DMS114 treated with DMSO at 0.1 percent for 48 hours (cell line): ENCODE measurements at regions not wholly inside any gene's neighbourhood (a gene's known extent, or its start where the extent isn't known, plus 50 kb on each side); places are given as distances from the start of the nearest gene placed in this dataset.
A peak's percentile ranks its signal among the peaks of the same experiment; 100 is the strongest.

Experiments
- DNase-seq: peaks from one replicate; lab custom pipeline; 2025; ENCODE audit not compliant: unreplicated experiment; lab: John Stamatoyannopoulos, UW

GRCh38 chr15:99921101-99921500 is 187.9 kb upstream of the LYSMD4 start:
- no peak for DNase-seq

- DNase-seq = no peak
Measured at GRCh38 chr15:99918072-99918471, 184.8 kb upstream of the LYSMD4 start.

- no peak for DNase-seq
Measured at GRCh38 chr15:99917252-99917651, 184.0 kb upstream of the LYSMD4 start.

- DNase-seq = no peak
Measured at GRCh38 chr15:99916668-99917223, 183.5 kb upstream of the LYSMD4 start.

DNA sequence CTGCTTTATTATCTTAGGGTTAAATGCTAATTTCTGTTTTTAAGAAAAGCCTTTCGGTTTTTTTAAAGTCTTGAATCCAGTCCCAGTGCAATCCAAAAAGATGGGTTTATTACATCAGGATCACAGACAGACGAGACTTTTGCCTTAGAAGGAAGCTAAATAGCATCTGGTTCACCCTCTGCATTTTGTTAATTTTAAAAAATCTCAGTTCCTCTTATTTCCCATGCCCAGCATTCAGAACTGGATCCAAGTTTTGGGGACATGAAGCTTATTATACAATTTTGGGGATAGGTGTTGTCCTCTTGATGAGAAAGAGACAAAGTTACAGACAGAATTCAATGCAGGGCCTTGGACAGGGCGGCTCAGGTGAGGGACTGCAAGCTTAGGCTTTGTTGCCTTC is 181.5 kb upstream of the LYSMD4 start:
- no peak for DNase-seq

- no peak for DNase-seq
Measured at GRCh38 chr15:99911816-99912215, 178.6 kb upstream of the LYSMD4 start.

DNA sequence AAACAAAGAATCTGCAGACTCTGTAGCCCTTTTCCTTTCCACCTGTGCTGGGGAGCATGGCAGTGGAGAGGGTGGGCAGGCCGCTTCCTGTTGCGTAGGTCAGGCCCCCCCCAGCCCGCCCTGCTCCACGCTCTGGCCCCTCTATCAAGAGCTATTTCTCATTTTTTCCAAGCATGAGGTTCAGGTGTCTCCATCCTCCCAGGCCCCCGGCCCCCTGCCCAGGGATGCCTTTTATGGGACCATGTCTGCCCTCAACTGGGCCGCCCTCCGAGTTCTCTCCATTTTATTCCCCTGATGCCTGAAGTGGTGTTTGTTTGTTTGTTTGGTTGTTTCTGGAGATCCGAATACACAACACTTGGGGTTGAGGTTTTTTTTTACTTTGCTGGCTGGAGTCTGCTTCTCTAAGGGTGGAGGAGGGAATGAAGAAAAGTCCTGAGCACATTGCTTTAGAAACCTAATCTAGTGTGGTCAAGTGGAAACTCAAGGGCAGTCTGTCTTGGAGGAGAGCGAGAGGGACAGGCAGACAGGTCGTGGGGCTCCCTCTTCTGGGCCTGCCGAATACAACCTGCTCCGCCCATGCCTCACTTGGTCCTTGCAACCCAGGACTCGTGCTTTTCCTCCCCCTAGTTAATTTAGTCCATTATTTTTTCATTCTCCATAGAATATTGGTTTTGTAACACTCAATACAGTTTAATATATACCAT is 176.5 kb upstream of the LYSMD4 start:
- DNase-seq = peak; percentile 45

DNA sequence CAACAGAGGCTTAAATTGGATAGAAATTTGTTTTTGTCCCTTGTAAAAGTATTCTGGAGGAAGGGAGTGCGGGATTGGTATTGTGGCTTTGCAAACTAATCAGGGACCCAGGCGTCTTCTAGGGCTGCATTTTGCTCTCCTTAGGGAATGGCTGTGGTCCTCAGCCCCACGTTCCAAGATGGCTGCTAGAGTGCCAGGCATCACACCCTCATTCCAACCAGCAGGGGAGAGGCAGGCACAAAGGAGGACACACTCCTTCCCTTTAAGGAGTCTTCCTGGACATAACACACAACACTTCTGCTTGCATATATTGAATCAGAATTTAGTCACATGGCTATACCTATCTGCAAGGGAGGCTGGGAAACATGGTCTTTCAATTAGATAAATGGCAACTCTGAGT is 174.5 kb upstream of the LYSMD4 start:
- no peak for DNase-seq

- DNase-seq = no peak
Measured at GRCh38 chr15:99906793-99907192, 173.6 kb upstream of the LYSMD4 start.

- DNase-seq = no peak
Measured at GRCh38 chr15:99906311-99906710, 173.1 kb upstream of the LYSMD4 start.

DNA sequence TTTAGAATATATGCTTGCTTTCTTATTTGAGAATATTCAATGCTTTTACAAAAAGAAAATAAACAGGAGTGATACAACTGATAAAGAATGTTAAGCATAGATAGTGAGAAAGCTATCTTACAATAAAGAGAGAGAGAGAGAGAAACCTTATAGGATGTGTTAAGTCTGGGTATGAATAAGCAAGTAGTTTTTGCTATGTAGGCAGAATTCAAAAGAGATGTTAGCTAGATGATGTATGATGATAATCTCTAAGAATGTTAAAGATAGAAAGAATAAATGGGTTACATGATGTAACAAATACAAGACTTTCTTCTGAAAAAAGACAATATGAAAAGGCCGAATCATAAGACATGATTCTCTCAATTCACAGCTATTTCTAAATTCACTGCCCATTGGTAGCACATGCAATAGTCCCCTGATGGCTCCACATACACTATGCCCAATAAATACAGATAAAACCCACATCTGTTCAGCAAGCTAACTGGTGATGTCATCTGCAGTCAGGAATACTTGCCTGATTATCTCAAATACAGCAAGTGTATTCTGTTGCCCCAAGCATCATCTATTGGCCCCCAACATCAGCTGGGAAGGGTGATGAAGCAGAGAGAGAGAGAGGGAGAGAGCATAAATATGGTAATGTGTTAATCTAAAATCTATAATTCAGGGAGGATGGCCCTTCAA is 169.2 kb upstream of the LYSMD4 start:
- no peak for DNase-seq

DNA sequence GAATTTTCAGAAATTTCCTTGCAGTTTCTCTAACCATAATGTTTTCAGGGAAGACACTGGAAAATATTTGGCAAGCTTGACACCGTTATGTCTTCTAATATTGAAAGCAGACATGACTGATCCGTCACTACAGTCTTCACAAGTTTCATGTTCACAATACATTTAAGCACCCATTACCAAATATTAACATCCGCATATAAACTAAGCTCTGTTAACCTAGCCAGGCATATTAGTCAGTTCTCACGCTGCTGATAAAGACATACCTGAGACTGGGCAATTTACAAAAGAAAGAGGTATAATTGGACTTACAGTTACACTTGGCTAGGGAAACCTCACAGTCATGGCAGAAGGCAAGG is 162.7 kb upstream of the LYSMD4 start:
- no peak for DNase-seq

GRCh38 chr15:99895189-99895955 is 162.1 kb upstream of the LYSMD4 start:
- DNase-seq = no peak

GRCh38 chr15:99878835-99879234 is 145.6 kb upstream of the LYSMD4 start:
- DNase-seq = no peak

GRCh38 chr15:99873451-99873850 is 140.2 kb upstream of the LYSMD4 start:
- no peak for DNase-seq

DNA sequence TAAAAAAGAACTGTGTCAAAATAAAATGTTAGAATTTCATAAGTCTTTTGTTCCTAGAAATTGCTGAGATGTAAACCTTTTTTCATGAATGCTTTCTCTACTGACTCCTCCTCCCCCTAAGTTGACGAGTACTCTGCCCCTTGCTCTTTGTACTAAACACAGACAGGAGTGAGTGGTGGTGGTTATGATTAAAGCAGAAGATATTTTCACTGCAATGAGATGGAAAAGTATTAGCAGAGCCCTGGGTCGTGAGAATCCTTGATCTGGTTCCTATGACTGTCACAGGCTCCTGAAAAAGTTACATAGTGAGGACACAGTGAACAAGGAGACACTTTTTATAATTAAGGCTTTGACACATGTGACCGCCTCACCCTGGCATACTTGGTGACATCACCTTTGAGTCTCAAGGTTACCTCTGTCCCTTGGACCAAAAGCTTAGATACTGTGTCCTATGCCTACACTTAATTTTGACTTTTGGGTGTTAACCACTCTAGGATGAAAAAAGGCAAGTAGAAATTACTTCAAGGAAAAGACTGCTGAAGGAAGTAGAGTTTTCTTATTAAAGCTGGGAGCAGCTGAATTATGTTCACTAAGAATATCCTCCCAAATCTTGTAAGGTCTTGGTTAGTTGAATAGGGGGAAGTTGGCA is 130.4 kb upstream of the LYSMD4 start:
- no peak for DNase-seq

DNA sequence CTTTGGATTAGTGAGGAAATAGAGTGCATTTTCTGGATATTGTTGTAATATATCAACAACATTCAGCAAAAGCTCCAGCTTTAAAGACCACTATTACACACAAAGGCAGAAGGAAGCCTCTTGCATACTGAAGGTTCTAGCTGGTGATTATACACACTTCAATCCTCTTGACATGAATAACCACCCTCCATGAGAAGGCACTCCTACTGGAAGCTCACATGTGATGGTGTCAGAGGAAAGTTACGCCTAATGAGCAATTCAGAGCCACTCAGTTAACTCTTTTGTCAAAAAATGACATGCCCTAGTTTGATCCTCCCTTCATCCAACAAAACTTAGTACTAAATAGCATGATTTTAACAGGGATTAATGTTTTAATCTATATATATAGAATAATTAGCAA is 124.6 kb upstream of the LYSMD4 start:
- DNase-seq = no peak

DNA sequence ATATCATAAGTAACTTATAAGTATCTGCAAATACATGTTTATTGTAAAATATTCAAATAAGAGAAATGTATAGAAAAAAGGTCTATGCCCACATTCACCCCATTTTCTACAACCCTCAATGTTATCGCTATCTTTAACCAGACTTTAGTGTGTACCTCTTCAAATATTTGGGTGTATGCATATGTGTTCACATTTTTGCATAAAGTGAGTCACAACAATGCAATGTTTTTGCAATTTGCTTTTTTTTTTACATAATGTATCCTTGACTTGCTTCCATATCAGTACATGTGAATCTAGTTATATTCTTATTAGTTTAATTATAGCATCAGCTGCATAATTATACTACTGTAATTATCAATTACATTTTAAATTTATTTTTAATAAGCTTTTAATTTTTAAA is 117.3 kb upstream of the LYSMD4 start:
- no peak for DNase-seq

DNA sequence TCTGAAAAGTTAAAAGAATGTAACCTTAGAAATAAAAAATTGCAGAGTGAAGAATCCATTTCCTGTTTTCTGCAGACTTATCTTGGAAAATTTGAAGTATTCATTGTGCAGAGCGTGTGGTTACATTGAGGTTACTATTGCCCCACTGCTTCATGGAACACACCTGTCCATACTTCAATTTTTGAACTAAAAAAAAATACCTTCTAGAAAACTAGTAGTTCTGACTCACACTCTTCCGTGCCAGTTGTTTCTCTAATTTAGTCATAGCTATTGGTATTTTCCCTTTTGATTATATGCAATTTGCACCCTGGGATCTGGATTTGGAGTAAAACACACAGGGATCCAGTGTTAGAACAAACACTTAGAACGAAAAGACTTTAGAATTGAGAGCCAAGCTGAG is 111.8 kb upstream of the LYSMD4 start:
- DNase-seq = no peak

DNA sequence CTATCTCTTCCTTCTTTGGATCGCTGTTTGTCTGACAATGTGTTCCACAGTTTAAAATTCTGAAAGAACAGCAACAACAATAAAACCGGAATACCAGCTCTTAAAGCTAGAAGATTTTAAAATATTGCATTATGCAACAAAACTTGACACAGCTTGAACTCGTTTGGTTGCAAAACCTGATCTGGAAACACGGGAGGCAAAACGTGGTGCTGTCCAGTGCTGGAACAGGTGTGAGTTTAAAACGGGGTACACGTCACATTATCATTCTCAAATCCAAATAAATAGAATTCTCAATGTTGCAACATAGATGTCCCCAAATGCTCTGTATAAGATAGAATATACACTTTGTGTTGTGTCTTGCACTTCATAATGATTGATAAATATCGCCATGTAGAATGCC is 110.9 kb upstream of the LYSMD4 start:
- DNase-seq = no peak

DNA sequence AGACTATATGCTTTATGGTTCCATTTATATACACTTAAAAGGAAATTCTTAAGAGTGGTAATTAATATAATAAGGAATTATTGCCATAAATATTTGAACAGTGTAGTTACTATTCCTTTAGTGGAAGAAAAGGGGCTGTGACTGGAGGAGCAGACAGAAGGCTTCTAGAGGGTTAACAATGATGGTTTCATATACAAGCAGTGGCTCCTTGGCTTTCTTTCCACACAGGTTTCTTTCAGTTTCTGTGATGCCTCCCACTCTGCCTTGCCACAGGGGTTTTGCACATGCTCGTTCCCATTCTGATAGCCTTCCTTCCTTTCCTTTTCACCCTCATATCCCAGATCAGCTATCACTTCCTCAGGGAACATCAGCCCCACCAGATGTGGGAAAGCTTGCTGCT is 108.8 kb upstream of the LYSMD4 start:
- no peak for DNase-seq
